Endodermal cell (in vitro differentiated cells): ENCODE measurements at regions not wholly inside any gene's neighbourhood (a gene's known extent, or its start where the extent isn't known, plus 50 kb on each side); places are given as distances from the start of the nearest gene placed in this dataset.

Experiments used
- DNase-seq: peaks from one replicate; pipeline ENCODE4 v3.0.0-alpha.2; 2017
- H3K27ac ChIP-seq: 2 replicates; pipeline ENCODE4 v1.5.1; 2013; ENCODE audit warnings: mild to moderate bottlenecking, low read depth, low read length, moderate library complexity
- H3K27me3 ChIP-seq: 2 replicates; pipeline ENCODE4 v1.6.1; 2013; ENCODE audit warnings: mild to moderate bottlenecking, low read length, moderate library complexity; ENCODE audit not compliant: insufficient read depth, control insufficient read depth, poor library complexity, severe bottlenecking
- H3K36me3 ChIP-seq: 2 replicates; pipeline ENCODE4 v1.7.0; 2013; ENCODE audit warnings: mild to moderate bottlenecking, low read length, moderate library complexity; ENCODE audit not compliant: control insufficient read depth, insufficient read depth
- H3K4me1 ChIP-seq: one replicate; pipeline ENCODE4 v1.7.0; 2013; ENCODE audit warnings: low read length; ENCODE audit not compliant: control insufficient read depth, insufficient read depth
- H3K4me3 ChIP-seq: 2 replicates; pipeline ENCODE4 v1.5.1; 2013; ENCODE audit warnings: mild to moderate bottlenecking, low read length, moderate library complexity
- H3K9ac ChIP-seq: 2 replicates; pipeline ENCODE4 v1.6.1; 2013; ENCODE audit warnings: mild to moderate bottlenecking, low read length, moderate library complexity; ENCODE audit not compliant: poor library complexity, severe bottlenecking; ENCODE audit errors: extremely low read depth
- H3K9me3 ChIP-seq: 2 replicates; pipeline ENCODE4 v1.6.1; 2013; ENCODE audit warnings: mild to moderate bottlenecking, low read length, moderate library complexity; ENCODE audit not compliant: control insufficient read depth
- H3K27ac Mint-ChIP-seq: 2 replicates; pipeline ENCODE4 v1.8.0; 2020; ENCODE audit warnings: mixed read lengths
- H3K27me3 Mint-ChIP-seq: 2 replicates; pipeline ENCODE4 v1.8.0; 2021; ENCODE audit warnings: mild to moderate bottlenecking, mixed read lengths; ENCODE audit not compliant: insufficient read depth
- H3K36me3 Mint-ChIP-seq: 2 replicates; pipeline ENCODE4 v1.8.0; 2020; ENCODE audit warnings: low read depth, mixed read lengths
- H3K4me1 Mint-ChIP-seq: 2 replicates; pipeline ENCODE4 v1.8.0; 2020; ENCODE audit warnings: mixed read lengths
- H3K4me3 Mint-ChIP-seq: 2 replicates; pipeline ENCODE4 v1.8.0; 2020; ENCODE audit warnings: mild to moderate bottlenecking, moderate library complexity, mixed read lengths
- H3K9me3 Mint-ChIP-seq: 2 replicates; pipeline ENCODE4 v1.8.0; 2020; ENCODE audit warnings: mild to moderate bottlenecking, mixed read lengths
- CTCF ChIP-seq: fragments of 200-600 bp; sonication (generic); conservative IDR thresholded peaks from 2 replicates; pipeline ENCODE4 v1.5.0; 2021; ENCODE audit warnings: antibody characterized with exemption, mild to moderate bottlenecking
- WGBS, 2 experiments: methylation state at CpG; one replicate each; pipeline versions ENCODE4 v1.1.5 to v1.1.7; 2013; ENCODE audit warnings: missing lambda C conversion rate in 2 of 2, mixed read lengths in 1 of 2; ENCODE audit not compliant: insufficient coverage in 1 of 2, insufficient read length in 1 of 2; 5-methylcytosine and 5-hydroxymethylcytosine counted together

GRCh38 chr19:30309905-30310601, 62.1 kb upstream of the ZNF536 start:
- H3K27ac Mint-ChIP-seq, result no peak overlapping the region
- peaks cover 2% of the 10 kb centered on the region for H3K9me3 Mint-ChIP-seq
- peak overlapping the region; percentile 93 for H3K27ac ChIP-seq
- H3K4me1 ChIP-seq, result no peaks in the 10 kb centered on the region
- peaks cover 2% of the 10 kb centered on the region for H3K27me3 Mint-ChIP-seq
- peaks cover 8% of the 10 kb centered on the region for H3K4me1 Mint-ChIP-seq
- no peak overlapping the region for H3K4me3 ChIP-seq
- no peaks in the 10 kb centered on the region for H3K27me3 ChIP-seq
- no peak overlapping the region for H3K4me3 Mint-ChIP-seq
- H3K9me3 ChIP-seq, result no peaks in the 10 kb centered on the region
- no peaks in the 10 kb centered on the region for H3K36me3 ChIP-seq
- no peak for TF ChIP-seq CTCF
- no peaks in the 10 kb centered on the region for H3K36me3 Mint-ChIP-seq
- no peak overlapping the region for H3K9ac ChIP-seq
- WGBS, 2 experiments, result 92 to 94% methylated on average over 8 to 14 of the region's 14 CpGs
- peak; percentile 10 for DNase-seq

- Mint-ChIP-seq H3K27ac (no peak overlapping the region), H3K4me1 (peaks cover 5% of the 10 kb centered on the region)
Measured at GRCh38 chr19:30310602-30311263, 61.5 kb upstream of the ZNF536 start.

GRCh38 chr19:30311911-30312310, 60.3 kb upstream of the ZNF536 start:
- Mint-ChIP-seq H3K4me1 (no peaks in the 10 kb centered on the region), H3K9me3 (peaks cover 3% of the 10 kb centered on the region), H3K36me3 (no peaks in the 10 kb centered on the region), H3K27me3 (peaks cover 2% of the 10 kb centered on the region), H3K27ac (no peak overlapping the region), H3K4me3 (no peak overlapping the region)
- no peaks in the 10 kb centered on the region for H3K36me3 ChIP-seq
- no peak overlapping the region for H3K27ac ChIP-seq
- no peaks in the 10 kb centered on the region for H3K4me1 ChIP-seq
- H3K27me3 ChIP-seq, result no peaks in the 10 kb centered on the region
- no peaks in the 10 kb centered on the region for H3K9me3 ChIP-seq
- no peak overlapping the region for H3K4me3 ChIP-seq
- TF ChIP-seq CTCF, result no peak
- DNase-seq, result no peak
- 89 to 94% methylated on average over 4 to 7 of the region's 7 CpGs for WGBS, 2 experiments
- H3K9ac ChIP-seq, result no peak overlapping the region

More at GRCh38 chr19:30310602-30311263, 61.5 kb upstream of the ZNF536 start:
- peak; percentile 29 for DNase-seq
- peaks cover 2% of the 10 kb centered on the region for H3K27me3 Mint-ChIP-seq
- WGBS, 2 experiments, result 90 to 94% methylated on average over 10 to 16 of the region's 16 CpGs
- no peaks in the 10 kb centered on the region for H3K9me3 ChIP-seq
- TF ChIP-seq CTCF, result no peak
- H3K27ac ChIP-seq, result peak overlapping the region; percentile 93
- H3K4me3 Mint-ChIP-seq, result no peak overlapping the region
- H3K9ac ChIP-seq, result no peak overlapping the region
- no peaks in the 10 kb centered on the region for H3K4me1 ChIP-seq
- H3K36me3 ChIP-seq, result no peaks in the 10 kb centered on the region
- H3K4me3 ChIP-seq, result no peak overlapping the region
- H3K27me3 ChIP-seq, result no peaks in the 10 kb centered on the region
- peaks cover 3% of the 10 kb centered on the region for H3K9me3 Mint-ChIP-seq
- H3K36me3 Mint-ChIP-seq, result no peaks in the 10 kb centered on the region
